ENCODE measurements at regions not wholly inside any gene's neighbourhood (a gene's known extent, or its start where the extent isn't known, plus 50 kb on each side); places are given as distances from the start of the nearest gene placed in this dataset.
"Not testable (repeated sequence)": the region's sequence is repeated elsewhere in the genome, so short reads cannot be mapped to it uniquely, and the experiment has no call there.

- H3K36me3 ChIP-seq, H3K4me3 ChIP-seq, H3K27me3 ChIP-seq, H4K20me1 ChIP-seq, H3K27ac ChIP-seq, H3K4me2 ChIP-seq, H3K9ac ChIP-seq: not testable (repeated sequence)
- H3K4me1 ChIP-seq = peaks cover 16 to 23% (median 19%) of the 10 kb centered on the region in 10 experiments
- H3K9me3 ChIP-seq (replicated peaks in 1 of 11) = peaks cover 0 to 25% (median 7%) of the 10 kb centered on the region in 11 experiments; a peak in 12 of 22 replicates
These were observed 72.5 kb upstream of the CCNY start for GRCh38 chr10:35263827-35264226.

DNA sequence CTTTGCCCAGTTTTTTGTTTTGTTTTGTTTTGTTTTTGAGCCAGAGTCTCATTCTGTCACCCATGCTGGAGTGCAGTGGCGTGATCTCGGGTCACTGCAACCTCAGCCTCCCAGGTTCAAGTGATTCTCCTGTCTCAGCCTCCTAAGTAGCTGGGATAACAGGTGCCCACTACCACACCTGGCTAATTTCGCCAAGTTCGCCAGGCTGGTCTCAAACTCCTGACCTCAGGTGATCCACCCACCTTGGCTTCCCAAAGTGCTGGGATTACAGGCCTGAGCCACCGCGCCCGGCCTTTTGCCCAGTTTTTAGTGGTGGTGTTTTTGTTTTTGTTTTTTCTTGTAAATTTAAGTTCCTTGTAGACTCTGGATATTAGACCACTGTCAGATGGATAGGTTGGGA, 71.7 kb upstream of the CCNY start:
- not testable (repeated sequence) for H3K27ac ChIP-seq, H3K4me2 ChIP-seq, H3K27me3 ChIP-seq, H3K9ac ChIP-seq, H3K36me3 ChIP-seq, H3K4me3 ChIP-seq, H4K20me1 ChIP-seq
- Histone ChIP-seq H3K9me3 (replicated peaks in 1 of 11) (peaks cover 0 to 28% (median 7%) of the 10 kb centered on the region in 11 experiments; a peak in 11 of 22 replicates), H3K4me1 (peaks cover 24 to 28% (median 27%) of the 10 kb centered on the region in 10 experiments)

DNA sequence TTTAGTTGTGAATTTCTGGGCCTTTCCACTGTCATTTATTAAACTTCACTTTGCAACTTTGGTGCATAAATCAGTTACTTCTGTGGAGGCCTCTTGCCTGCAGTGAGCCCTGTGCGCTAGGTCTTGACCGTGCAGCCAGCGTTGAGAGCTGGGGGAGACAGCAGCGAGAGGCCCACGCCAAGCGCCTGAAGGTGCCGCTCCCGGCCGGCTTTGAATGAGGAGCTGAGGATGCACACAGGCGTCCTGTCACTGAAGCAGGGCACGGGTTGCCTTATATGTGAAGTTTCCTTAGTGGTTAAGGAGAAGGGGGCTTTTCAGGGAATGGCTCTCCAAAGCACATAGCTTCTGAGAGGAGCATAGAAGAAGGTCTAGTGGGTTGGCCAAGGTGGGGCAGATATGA, 70.9 kb upstream of the CCNY start:
- no peak for TF ChIP-seq Cebpa-rat (IDR thresholded peaks at IDR 0.05)
- Histone ChIP-seq H3K27ac (no peak overlapping the region), H3K36me3 (no peaks in the 10 kb centered on the region), H3K4me2 (no peak overlapping the region), H3K4me3 (no peak overlapping the region), H4K20me1 (no peaks in the 10 kb centered on the region), H3K9me3 (replicated peaks in 1 of 11) (peaks cover 0 to 36% (median 7%) of the 10 kb centered on the region in 11 experiments; a peak in 11 of 22 replicates), H3K4me1 (peaks cover 30 to 35% (median 34%) of the 10 kb centered on the region in 10 experiments), H3K27me3 (no peaks in the 10 kb centered on the region), H3K9ac (no peak overlapping the region)

GRCh38 chr10:35268323-35268722, 68.0 kb upstream of the CCNY start:
- H4K20me1 ChIP-seq = no peaks in the 10 kb centered on the region
- peak overlapping the region in 1 of 10 experiments; percentile 18; a peak in 4 of 20 replicates for H3K4me3 ChIP-seq
- H3K4me1 ChIP-seq = peaks cover 43 to 52% (median 50%) of the 10 kb centered on the region in 10 experiments
- H3K9me3 ChIP-seq (replicated peaks in 1 of 11) = peaks cover 5 to 46% (median 18%) of the 10 kb centered on the region in 11 experiments
- H3K4me2 ChIP-seq = peak overlapping the region; percentile 14 to 80 (median 68)
- H3K27ac ChIP-seq = peak overlapping the region in 4 of 11 experiments; percentile 58 to 70 (median 69); a peak in 8 of 22 replicates
- no peaks in the 10 kb centered on the region for H3K36me3 ChIP-seq
- no peaks in the 10 kb centered on the region for H3K27me3 ChIP-seq
- TF ChIP-seq Cebpa-rat (IDR thresholded peaks at IDR 0.05) = no peak
- peak overlapping the region in 3 of 11 experiments; percentile 22 to 36 (median 33); a peak in 1 of 22 replicates for H3K9ac ChIP-seq

DNA sequence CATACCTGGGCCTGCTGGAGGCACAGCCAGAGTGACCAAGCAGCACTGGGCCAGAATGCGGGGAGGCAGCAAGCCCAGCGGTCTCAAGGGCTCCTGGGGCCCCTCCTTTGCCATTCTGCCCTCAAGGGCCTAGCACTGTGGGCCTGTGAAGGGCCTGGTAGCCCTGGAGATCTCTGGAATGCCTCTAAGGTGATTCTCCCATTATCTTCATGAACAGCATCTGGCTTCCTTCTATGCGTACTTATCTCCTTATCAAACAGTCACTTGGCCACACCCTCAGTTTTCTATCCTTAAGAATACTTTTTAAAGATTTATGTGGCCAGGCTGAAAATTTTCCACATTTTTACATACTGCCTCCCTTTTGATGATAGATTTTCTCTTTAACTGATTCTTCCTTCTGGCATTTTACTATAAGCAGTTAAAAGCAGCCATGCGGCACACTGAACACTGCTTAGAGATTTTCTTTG, 67.5 kb upstream of the CCNY start:
- no peaks in the 10 kb centered on the region for H3K36me3 ChIP-seq
- H3K4me2 ChIP-seq = peak overlapping the region; percentile 14 to 80 (median 68)
- no peak for TF ChIP-seq Cebpa-rat (IDR thresholded peaks at IDR 0.05)
- peak overlapping the region in 3 of 11 experiments; percentile 22 to 36 (median 33); a peak in 1 of 22 replicates for H3K9ac ChIP-seq
- H4K20me1 ChIP-seq = no peaks in the 10 kb centered on the region
- no peaks in the 10 kb centered on the region for H3K27me3 ChIP-seq
- H3K4me1 ChIP-seq = peaks cover 43 to 52% (median 50%) of the 10 kb centered on the region in 10 experiments
- peak overlapping the region in 1 of 10 experiments; percentile 18; a peak in 3 of 20 replicates for H3K4me3 ChIP-seq
- H3K9me3 ChIP-seq (replicated peaks in 1 of 11) = peaks cover 10 to 49% (median 19%) of the 10 kb centered on the region in 11 experiments
- H3K27ac ChIP-seq = peak overlapping the region in 5 of 11 experiments; percentile 10 to 70 (median 69); a peak in 9 of 22 replicates

DNA sequence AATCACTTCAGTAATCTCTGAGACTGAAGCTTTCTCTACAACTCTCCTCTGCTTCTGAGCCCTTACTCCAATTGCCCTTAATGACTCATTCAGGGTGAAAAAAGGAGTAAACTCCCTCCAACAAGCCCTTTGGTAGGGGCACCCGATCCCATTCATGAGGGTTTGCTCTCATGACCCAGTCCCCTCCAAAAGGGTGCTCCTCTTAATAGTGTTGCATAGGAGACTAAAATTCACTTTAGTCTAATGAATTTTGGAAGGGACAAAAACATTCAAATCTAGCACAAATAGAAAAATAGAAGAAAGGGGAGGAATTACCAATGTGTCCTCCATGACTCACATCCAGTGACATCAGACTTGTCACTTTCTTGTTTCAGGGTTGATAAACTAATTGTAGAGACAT, 66.2 kb upstream of the CCNY start:
- no peak for TF ChIP-seq Cebpa-rat (IDR thresholded peaks at IDR 0.05)
- Histone ChIP-seq H3K9me3 (replicated peaks in 1 of 11) (peaks cover 22 to 60% (median 32%) of the 10 kb centered on the region in 11 experiments), H3K27me3 (no peaks in the 10 kb centered on the region), H3K4me3 (0 out of 20 replicates have a peak overlapping the region, but pooled peaks of 1 of the 10 experiments have one; percentile 1), H4K20me1 (no peaks in the 10 kb centered on the region), H3K4me2 (peak overlapping the region; percentile 25 to 80 (median 68); a peak in 16 of 22 replicates), H3K36me3 (no peaks in the 10 kb centered on the region), H3K27ac (peak overlapping the region in 2 of 11 experiments; percentile 28 to 54; a peak in 3 of 22 replicates), H3K4me1 (peaks cover 43 to 52% (median 50%) of the 10 kb centered on the region in 10 experiments), H3K9ac (no peak overlapping the region)

DNA sequence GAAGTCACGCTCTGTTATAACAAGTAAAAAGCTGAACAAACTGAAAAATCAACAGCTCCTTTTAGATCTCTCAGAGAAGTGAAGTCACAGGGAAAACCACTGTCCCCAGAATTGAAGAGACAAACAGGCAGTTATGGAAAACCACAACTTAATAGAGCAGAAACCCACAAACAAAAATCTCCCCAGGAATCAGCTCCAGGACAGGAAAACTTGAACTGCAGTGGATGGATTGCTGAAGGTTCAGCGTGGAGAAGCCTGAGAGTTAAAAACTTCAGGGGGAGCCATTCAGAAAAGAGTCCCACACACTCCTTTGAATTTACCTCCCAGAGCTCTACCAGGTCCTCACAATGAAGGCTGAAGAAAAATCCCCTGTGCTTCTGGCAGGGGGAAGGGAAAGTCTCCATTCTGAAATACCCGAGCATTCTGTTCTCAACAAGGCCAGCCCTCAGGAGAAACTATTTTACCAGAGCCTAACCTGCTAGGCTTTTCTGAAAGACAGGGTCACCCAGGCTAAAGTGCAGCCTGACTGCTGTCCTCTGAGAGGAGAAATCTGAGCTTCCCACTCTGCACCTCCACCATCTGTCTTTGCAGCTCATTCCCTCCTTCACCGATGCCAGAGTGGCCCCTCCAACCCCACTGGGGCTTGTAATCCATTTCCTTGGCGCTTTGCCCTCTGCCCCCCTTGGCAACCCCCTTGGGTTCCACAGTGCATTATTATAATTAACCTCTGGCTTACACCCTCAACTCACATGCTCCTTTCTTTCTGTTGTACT, 65.0 kb upstream of the CCNY start:
- H3K27ac ChIP-seq = peak overlapping the region in 5 of 11 experiments; percentile 21 to 54 (median 29); a peak in 8 of 22 replicates
- peak overlapping the region; percentile 25 to 80 (median 66) for H3K4me2 ChIP-seq

GRCh38 chr10:35271859-35272165, 64.5 kb upstream of the CCNY start:
- Histone ChIP-seq H3K4me1 (peaks cover 43 to 52% (median 50%) of the 10 kb centered on the region in 10 experiments), H3K9ac (peak overlapping the region in 3 of 11 experiments; percentile 44 to 61 (median 47); a peak in 2 of 22 replicates), H3K9me3 (replicated peaks in 1 of 11) (peaks cover 23 to 62% (median 34%) of the 10 kb centered on the region in 11 experiments), H3K27ac (peak overlapping the region in 2 of 11 experiments; percentile 29 to 45; a peak in 2 of 22 replicates), H3K4me2 (peak overlapping the region; percentile 25 to 80 (median 66); a peak in 19 of 22 replicates)
- not testable (repeated sequence) for H3K27me3 ChIP-seq, H3K4me3 ChIP-seq, H4K20me1 ChIP-seq, H3K36me3 ChIP-seq

More for the DNA sequence above, 65.0 kb upstream of the CCNY start:
- Histone ChIP-seq H3K9ac (peak overlapping the region in 5 of 11 experiments; percentile 35 to 63 (median 47); a peak in 8 of 22 replicates), H3K4me1 (peaks cover 43 to 52% (median 50%) of the 10 kb centered on the region in 10 experiments), H3K4me3 (no peak overlapping the region), H3K36me3 (no peaks in the 10 kb centered on the region), H3K27me3 (no peaks in the 10 kb centered on the region), H3K9me3 (replicated peaks in 1 of 11) (peaks cover 23 to 62% (median 34%) of the 10 kb centered on the region in 11 experiments), H4K20me1 (no peaks in the 10 kb centered on the region)
- TF ChIP-seq Cebpa-rat (IDR thresholded peaks at IDR 0.05) = no peak

GRCh38 chr10:35272401-35272800, 63.9 kb upstream of the CCNY start:
- not testable (repeated sequence) for H3K4me3 ChIP-seq, H3K4me2 ChIP-seq, H4K20me1 ChIP-seq, H3K36me3 ChIP-seq, H3K9ac ChIP-seq, H3K27me3 ChIP-seq, H3K27ac ChIP-seq
- peaks cover 38 to 47% (median 45%) of the 10 kb centered on the region in 10 experiments for H3K4me1 ChIP-seq
- peaks cover 23 to 59% (median 34%) of the 10 kb centered on the region in 11 experiments for H3K9me3 ChIP-seq (replicated peaks in 1 of 11)

GRCh38 chr10:35273994-35274393, 62.3 kb upstream of the CCNY start:
- not testable (repeated sequence) for H3K9ac ChIP-seq, H3K4me2 ChIP-seq, H3K27ac ChIP-seq, H4K20me1 ChIP-seq, H3K4me3 ChIP-seq, H3K27me3 ChIP-seq, H3K36me3 ChIP-seq
- peaks cover 24 to 32% (median 29%) of the 10 kb centered on the region in 10 experiments for H3K4me1 ChIP-seq
- H3K9me3 ChIP-seq (replicated peaks in 1 of 11) = peaks cover 23 to 52% (median 29%) of the 10 kb centered on the region in 11 experiments

All from BLaER1 treated with 17β-estradiol and CSF1 and Interleukin-3, amounts not matched to agents 10 nM and 100 nM (cell line).